ENCODE measurements at regions not wholly inside any gene's neighbourhood (a gene's known extent, or its start where the extent isn't known, plus 50 kb on each side); places are given as distances from the start of the nearest gene placed in this dataset.

GRCh38 chr1:212532469-212533147, 76.0 kb upstream of the ATF3 start:
- 88% methylated on average over 6 of the region's 6 CpGs for WGBS
- no peak for DNase-seq (ENCODE audit: low read depth in 6 of 9, low spot score in 9 of 9)
- Histone ChIP-seq H3K27ac (ENCODE audit: low read depth in 1 of 2, low read length in 1 of 2) (no peak overlapping the region), H3K4me3 (ENCODE audit: low read length in 2 of 2) (no peak overlapping the region), H3K9me3 (ENCODE audit: control insufficient read depth in 2 of 2, insufficient read depth in 1 of 2, low read length in 1 of 2) (peaks cover 0 to 3% of the 10 kb centered on the region in 2 donors), H3K36me3 (ENCODE audit: control insufficient read depth in 2 of 2, insufficient read depth in 2 of 2, low read length in 1 of 2) (no peaks in the 10 kb centered on the region), H3K27me3 (ENCODE audit: control insufficient read depth in 2 of 2, insufficient read depth in 1 of 2, low read length in 1 of 2) (peaks cover 0 to 4% of the 10 kb centered on the region in 2 donors), H3K4me1 (ENCODE audit: control insufficient read depth in 2 of 2, insufficient read depth in 2 of 2, low read length in 2 of 2) (no peaks in the 10 kb centered on the region)

GRCh38 chr1:212533148-212533517, 75.4 kb upstream of the ATF3 start:
- H3K4me3 ChIP-seq (ENCODE audit: low read length in 2 of 2), result no peak overlapping the region
- 97% methylated on average over 3 of the region's 3 CpGs for WGBS
- no peaks in the 10 kb centered on the region for H3K36me3 ChIP-seq (ENCODE audit: control insufficient read depth in 2 of 2, insufficient read depth in 2 of 2, low read length in 1 of 2)

DNA sequence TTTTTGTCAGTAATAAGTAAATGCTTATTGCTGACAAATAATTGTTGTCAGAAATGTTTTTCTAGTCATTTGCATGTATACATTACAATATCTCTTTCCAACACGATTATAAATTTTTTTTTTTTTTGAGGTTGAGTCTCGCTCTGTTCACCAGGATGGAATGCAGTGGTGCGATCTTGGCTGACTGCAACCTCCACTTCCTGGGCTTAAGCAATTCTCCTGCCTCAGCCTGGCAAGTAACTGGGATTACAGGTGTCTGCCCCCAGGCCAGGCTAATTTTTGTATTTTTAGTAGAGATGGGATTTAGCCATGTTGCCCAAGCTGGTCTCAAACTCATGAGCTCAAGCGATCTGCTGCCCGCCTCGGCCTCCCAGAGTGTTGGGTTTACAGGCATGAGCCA, 72.0 kb upstream of the ATF3 start:
- Histone ChIP-seq H3K36me3 (ENCODE audit: control insufficient read depth in 2 of 2, insufficient read depth in 2 of 2, low read length in 1 of 2) (no peaks in the 10 kb centered on the region), H3K27ac (ENCODE audit: low read depth in 1 of 2, low read length in 1 of 2) (no peak overlapping the region), H3K4me1 (ENCODE audit: control insufficient read depth in 2 of 2, insufficient read depth in 2 of 2, low read length in 2 of 2) (no peaks in the 10 kb centered on the region), H3K4me3 (ENCODE audit: low read length in 2 of 2) (no peak overlapping the region), H3K27me3 (ENCODE audit: control insufficient read depth in 2 of 2, insufficient read depth in 1 of 2, low read length in 1 of 2) (peaks cover 0 to 4% of the 10 kb centered on the region in 2 donors), H3K9me3 (ENCODE audit: control insufficient read depth in 2 of 2, insufficient read depth in 1 of 2, low read length in 1 of 2) (peaks cover 0 to 3% of the 10 kb centered on the region in 2 donors)
- no peak for DNase-seq (ENCODE audit: low read depth in 6 of 9, low spot score in 9 of 9)
- WGBS, result 98% methylated on average over 6 of the region's 6 CpGs

More at GRCh38 chr1:212533148-212533517, 75.4 kb upstream of the ATF3 start:
- peaks cover 0 to 3% of the 10 kb centered on the region in 2 donors for H3K9me3 ChIP-seq (ENCODE audit: control insufficient read depth in 2 of 2, insufficient read depth in 1 of 2, low read length in 1 of 2)
- H3K27me3 ChIP-seq (ENCODE audit: control insufficient read depth in 2 of 2, insufficient read depth in 1 of 2, low read length in 1 of 2), result peaks cover 0 to 4% of the 10 kb centered on the region in 2 donors
- DNase-seq (ENCODE audit: low read depth in 6 of 9, low spot score in 9 of 9), result no peak
- H3K27ac ChIP-seq (ENCODE audit: low read depth in 1 of 2, low read length in 1 of 2), result no peak overlapping the region
- H3K4me1 ChIP-seq (ENCODE audit: control insufficient read depth in 2 of 2, insufficient read depth in 2 of 2, low read length in 2 of 2), result no peaks in the 10 kb centered on the region

DNA sequence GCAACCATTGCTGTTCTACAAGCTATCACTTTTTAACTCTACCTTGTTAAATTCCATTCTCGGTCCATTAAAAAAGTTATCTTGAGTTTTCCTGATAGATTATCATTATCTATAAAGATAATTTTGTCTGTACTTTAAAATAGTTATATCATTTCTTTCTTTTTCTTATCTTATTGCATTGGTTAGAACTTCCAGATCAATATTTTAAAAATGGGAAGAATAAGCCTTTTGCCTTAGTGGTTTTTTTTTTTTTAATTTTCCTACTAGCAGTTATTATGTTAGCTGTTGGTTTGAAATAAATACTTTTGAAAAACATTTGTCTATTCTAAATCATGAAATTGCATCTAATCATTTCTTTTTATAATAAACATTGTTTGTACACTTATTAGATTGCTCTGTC, 71.0 kb upstream of the ATF3 start:
- Histone ChIP-seq H3K9me3 (ENCODE audit: control insufficient read depth in 2 of 2, insufficient read depth in 1 of 2, low read length in 1 of 2) (peaks cover 0 to 3% of the 10 kb centered on the region in 2 donors), H3K27ac (ENCODE audit: low read depth in 1 of 2, low read length in 1 of 2) (no peak overlapping the region), H3K4me1 (ENCODE audit: control insufficient read depth in 2 of 2, insufficient read depth in 2 of 2, low read length in 2 of 2) (no peaks in the 10 kb centered on the region), H3K27me3 (ENCODE audit: control insufficient read depth in 2 of 2, insufficient read depth in 1 of 2, low read length in 1 of 2) (peaks cover 0 to 4% of the 10 kb centered on the region in 2 donors), H3K4me3 (ENCODE audit: low read length in 2 of 2) (no peak overlapping the region), H3K36me3 (ENCODE audit: control insufficient read depth in 2 of 2, insufficient read depth in 2 of 2, low read length in 1 of 2) (no peaks in the 10 kb centered on the region)
- WGBS, result 0% methylated on average over 1 of the region's 1 CpG
- DNase-seq (ENCODE audit: low read depth in 6 of 9, low spot score in 9 of 9), result no peak

- Histone ChIP-seq H3K9me3 (ENCODE audit: control insufficient read depth in 2 of 2, insufficient read depth in 1 of 2, low read length in 1 of 2) (peaks cover 0 to 3% of the 10 kb centered on the region in 2 donors), H3K36me3 (ENCODE audit: control insufficient read depth in 2 of 2, insufficient read depth in 2 of 2, low read length in 1 of 2) (no peaks in the 10 kb centered on the region), H3K4me3 (ENCODE audit: low read length in 2 of 2) (no peak overlapping the region), H3K27ac (ENCODE audit: low read depth in 1 of 2, low read length in 1 of 2) (no peak overlapping the region), H3K27me3 (ENCODE audit: control insufficient read depth in 2 of 2, insufficient read depth in 1 of 2, low read length in 1 of 2) (peaks cover 0 to 4% of the 10 kb centered on the region in 2 donors), H3K4me1 (ENCODE audit: control insufficient read depth in 2 of 2, insufficient read depth in 2 of 2, low read length in 2 of 2) (no peaks in the 10 kb centered on the region)
- 97% methylated on average over 6 of the region's 6 CpGs for WGBS
- no peak for DNase-seq (ENCODE audit: low read depth in 6 of 9, low spot score in 9 of 9)
These were observed 68.7 kb upstream of the ATF3 start for GRCh38 chr1:212539737-212540430.

DNA sequence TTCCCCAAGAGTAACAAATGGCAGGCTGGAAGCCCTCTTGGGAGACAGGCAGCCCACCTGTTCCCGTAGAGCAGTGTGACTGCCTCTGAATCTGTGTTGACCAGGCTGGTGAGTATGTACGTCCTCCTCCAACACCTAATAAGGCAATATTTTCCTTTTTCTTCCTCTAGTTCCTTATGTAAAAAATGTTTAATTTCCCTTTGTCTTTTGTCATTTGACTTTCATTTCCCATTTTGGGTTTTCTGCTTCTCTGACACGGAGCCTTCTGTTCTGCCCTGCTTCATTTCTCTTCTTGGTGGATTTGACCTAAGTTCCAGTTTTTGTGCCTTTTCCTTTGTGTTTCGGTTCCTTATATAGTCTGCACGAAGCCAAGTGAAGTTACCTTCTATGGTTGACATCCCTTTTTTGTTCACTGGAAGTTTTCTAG, 65.8 kb upstream of the ATF3 start:
- 87% methylated on average over 5 of the region's 5 CpGs for WGBS
- Histone ChIP-seq H3K4me1 (ENCODE audit: control insufficient read depth in 2 of 2, insufficient read depth in 2 of 2, low read length in 2 of 2) (no peaks in the 10 kb centered on the region), H3K27ac (ENCODE audit: low read depth in 1 of 2, low read length in 1 of 2) (no peak overlapping the region)

DNA sequence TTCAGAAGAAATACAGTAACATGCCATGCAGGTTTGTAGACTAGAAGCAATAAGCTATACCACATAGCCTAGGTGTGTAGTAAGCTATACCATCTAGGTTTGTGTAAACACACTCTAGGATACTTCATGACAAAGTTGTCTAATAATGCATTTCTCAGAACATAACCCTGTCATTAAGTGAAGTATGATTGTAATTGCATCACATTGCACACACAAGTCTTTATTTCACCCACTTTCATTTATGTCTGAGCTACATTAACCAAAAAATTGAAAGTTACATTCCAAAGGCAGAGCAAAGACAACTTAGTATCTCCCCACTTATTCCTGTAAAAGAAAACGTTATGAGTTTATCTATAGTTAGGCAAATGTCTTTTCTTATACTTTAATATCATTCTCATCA, 64.5 kb upstream of the ATF3 start:
- 92% methylated on average over 1 of the region's 1 CpG for WGBS
- Histone ChIP-seq H3K36me3 (ENCODE audit: control insufficient read depth in 2 of 2, insufficient read depth in 2 of 2, low read length in 1 of 2) (no peaks in the 10 kb centered on the region), H3K9me3 (ENCODE audit: control insufficient read depth in 2 of 2, insufficient read depth in 1 of 2, low read length in 1 of 2) (no peaks in the 10 kb centered on the region), H3K4me3 (ENCODE audit: low read length in 2 of 2) (no peak overlapping the region), H3K27ac (ENCODE audit: low read depth in 1 of 2, low read length in 1 of 2) (no peak overlapping the region), H3K27me3 (ENCODE audit: control insufficient read depth in 2 of 2, insufficient read depth in 1 of 2, low read length in 1 of 2) (no peaks in the 10 kb centered on the region), H3K4me1 (ENCODE audit: control insufficient read depth in 2 of 2, insufficient read depth in 2 of 2, low read length in 2 of 2) (no peaks in the 10 kb centered on the region)
- no peak for DNase-seq (ENCODE audit: low read depth in 6 of 9, low spot score in 9 of 9)

More for the DNA sequence above, 65.8 kb upstream of the ATF3 start:
- Histone ChIP-seq H3K4me3 (ENCODE audit: low read length in 2 of 2) (no peak overlapping the region), H3K27me3 (ENCODE audit: control insufficient read depth in 2 of 2, insufficient read depth in 1 of 2, low read length in 1 of 2) (no peaks in the 10 kb centered on the region), H3K9me3 (ENCODE audit: control insufficient read depth in 2 of 2, insufficient read depth in 1 of 2, low read length in 1 of 2) (no peaks in the 10 kb centered on the region), H3K36me3 (ENCODE audit: control insufficient read depth in 2 of 2, insufficient read depth in 2 of 2, low read length in 1 of 2) (no peaks in the 10 kb centered on the region)
- peak in 1 of 9 donors; percentile 18 for DNase-seq (ENCODE audit: low read depth in 6 of 9, low spot score in 9 of 9)

DNA sequence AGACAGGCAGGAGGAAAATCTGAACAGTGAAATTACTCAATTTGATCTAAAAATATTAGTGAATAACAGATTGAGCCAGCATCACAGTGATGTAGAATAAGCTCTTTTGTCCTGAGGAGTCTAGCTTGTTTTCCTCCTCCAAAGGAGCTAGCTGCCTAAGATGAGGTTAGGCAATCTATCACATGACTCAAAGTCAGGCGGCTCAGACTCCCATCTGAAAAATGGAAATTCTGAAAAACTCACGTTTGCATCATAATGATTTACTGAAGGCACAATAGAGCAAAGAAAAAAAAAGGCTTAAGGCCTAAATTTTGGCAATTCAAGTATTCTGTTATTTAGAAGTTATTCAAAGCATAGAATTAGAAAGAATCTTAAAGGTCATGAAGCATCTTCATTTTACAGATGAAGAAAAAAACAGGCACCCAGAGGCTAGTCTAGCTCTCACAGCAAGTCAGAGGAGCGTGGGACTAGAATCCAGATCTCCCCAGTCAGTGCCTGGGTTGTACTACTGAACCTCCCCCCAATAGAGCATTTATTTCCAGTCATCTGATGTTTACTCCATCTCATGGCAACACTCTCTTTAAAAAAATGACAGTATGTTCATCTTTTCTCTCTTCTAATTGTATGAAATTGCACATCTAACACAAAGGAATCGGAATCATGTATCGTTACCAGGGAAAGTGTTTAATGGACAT, 62.5 kb upstream of the ATF3 start:
- H3K27me3 ChIP-seq (ENCODE audit: control insufficient read depth in 2 of 2, insufficient read depth in 1 of 2, low read length in 1 of 2), result no peaks in the 10 kb centered on the region
- no peak overlapping the region for H3K27ac ChIP-seq (ENCODE audit: low read depth in 1 of 2, low read length in 1 of 2)
- H3K4me3 ChIP-seq (ENCODE audit: low read length in 2 of 2), result no peak overlapping the region
- no peaks in the 10 kb centered on the region for H3K36me3 ChIP-seq (ENCODE audit: control insufficient read depth in 2 of 2, insufficient read depth in 2 of 2, low read length in 1 of 2)
- no peaks in the 10 kb centered on the region for H3K9me3 ChIP-seq (ENCODE audit: control insufficient read depth in 2 of 2, insufficient read depth in 1 of 2, low read length in 1 of 2)
- WGBS, result 97% methylated on average over 5 of the region's 5 CpGs
- DNase-seq (ENCODE audit: low read depth in 6 of 9, low spot score in 9 of 9), result no peak
- H3K4me1 ChIP-seq (ENCODE audit: control insufficient read depth in 2 of 2, insufficient read depth in 2 of 2, low read length in 2 of 2), result no peaks in the 10 kb centered on the region

- WGBS, result 88% methylated on average over 4 of the region's 4 CpGs
- H3K4me1 ChIP-seq (ENCODE audit: control insufficient read depth in 2 of 2, insufficient read depth in 2 of 2, low read length in 2 of 2), result no peaks in the 10 kb centered on the region
- no peak overlapping the region for H3K4me3 ChIP-seq (ENCODE audit: low read length in 2 of 2)
- H3K27me3 ChIP-seq (ENCODE audit: control insufficient read depth in 2 of 2, insufficient read depth in 1 of 2, low read length in 1 of 2), result no peaks in the 10 kb centered on the region
- DNase-seq (ENCODE audit: low read depth in 6 of 9, low spot score in 9 of 9), result no peak
- no peaks in the 10 kb centered on the region for H3K36me3 ChIP-seq (ENCODE audit: control insufficient read depth in 2 of 2, insufficient read depth in 2 of 2, low read length in 1 of 2)
- no peak overlapping the region for H3K27ac ChIP-seq (ENCODE audit: low read depth in 1 of 2, low read length in 1 of 2)
- no peaks in the 10 kb centered on the region for H3K9me3 ChIP-seq (ENCODE audit: control insufficient read depth in 2 of 2, insufficient read depth in 1 of 2, low read length in 1 of 2)
These were observed 59.0 kb upstream of the ATF3 start for GRCh38 chr1:212549503-212550017.
